ENCODE measurements at regions not wholly inside any gene's neighbourhood (a gene's known extent, or its start where the extent isn't known, plus 50 kb on each side); places are given as distances from the start of the nearest gene placed in this dataset.

- no peaks in the 10 kb centered on the region for H4K20me1 ChIP-seq (ENCODE audit: insufficient read depth, low read length, poor library complexity, severe bottlenecking)
These were observed 1340.8 kb downstream of the PCDH9 start for GRCh38 chr13:65889368-65889767.

GRCh38 chr13:65882810-65883209 is 1347.3 kb downstream of the PCDH9 start:
- H3K9ac ChIP-seq (ENCODE audit: low read depth, low read length, poor library complexity, severe bottlenecking), result no peak overlapping the region
- no peaks in the 10 kb centered on the region for H3K9me3 ChIP-seq (ENCODE audit: insufficient read depth, low read depth, low read length)
- H2AFZ ChIP-seq (ENCODE audit: low read length), result no peak overlapping the region
- no peaks in the 10 kb centered on the region for H4K20me1 ChIP-seq (ENCODE audit: insufficient read depth, low read length, poor library complexity, severe bottlenecking)
- H3K27me3 ChIP-seq (ENCODE audit: insufficient read depth, low read length, poor library complexity, severe bottlenecking), result no peaks in the 10 kb centered on the region
- H3K79me2 ChIP-seq (ENCODE audit: insufficient read depth, low read length), result no peaks in the 10 kb centered on the region
- H3K9me2 ChIP-seq (replicated peaks; ENCODE audit: low read depth, low read length), result no peaks in the 10 kb centered on the region
- H3K4me3 ChIP-seq (ENCODE audit: low read length, poor library complexity, severe bottlenecking), result no peak overlapping the region
- TF ChIP-seq CTCF (conservative IDR thresholded peaks at IDR 0.05; ENCODE audit: low read length) (no peak), EZH2phosphoT487 (IDR thresholded peaks at IDR 0.05; ENCODE audit: borderline replicate concordance) (no peak)
- no peak overlapping the region for H3K4me2 ChIP-seq (ENCODE audit: low read depth, low read length, poor library complexity, severe bottlenecking)
- no peaks in the 10 kb centered on the region for H3K36me3 ChIP-seq (ENCODE audit: insufficient read depth, low read length)
- no peaks in the 10 kb centered on the region for H3F3A ChIP-seq (ENCODE audit: low read depth)
- H3K4me1 ChIP-seq (ENCODE audit: insufficient read depth, low read length, poor library complexity, severe bottlenecking), result no peaks in the 10 kb centered on the region

More at GRCh38 chr13:65889368-65889767, 1340.8 kb downstream of the PCDH9 start:
- Histone ChIP-seq H3K79me2 (ENCODE audit: insufficient read depth, low read length) (no peaks in the 10 kb centered on the region), H3K27me3 (ENCODE audit: insufficient read depth, low read length, poor library complexity, severe bottlenecking) (no peaks in the 10 kb centered on the region), H3K9me2 (replicated peaks; ENCODE audit: low read depth, low read length) (no peaks in the 10 kb centered on the region), H3F3A (ENCODE audit: low read depth) (no peaks in the 10 kb centered on the region), H3K9ac (ENCODE audit: low read depth, low read length, poor library complexity, severe bottlenecking) (no peak overlapping the region), H3K4me3 (ENCODE audit: low read length, poor library complexity, severe bottlenecking) (no peak overlapping the region), H3K4me2 (ENCODE audit: low read depth, low read length, poor library complexity, severe bottlenecking) (no peak overlapping the region), H3K36me3 (ENCODE audit: insufficient read depth, low read length) (no peaks in the 10 kb centered on the region), H3K4me1 (ENCODE audit: insufficient read depth, low read length, poor library complexity, severe bottlenecking) (no peaks in the 10 kb centered on the region), H2AFZ (ENCODE audit: low read length) (no peak overlapping the region), H3K9me3 (ENCODE audit: insufficient read depth, low read depth, low read length) (no peaks in the 10 kb centered on the region)
- TF ChIP-seq EZH2phosphoT487 (IDR thresholded peaks at IDR 0.05; ENCODE audit: borderline replicate concordance), result no peak
- no peak for TF ChIP-seq CTCF (conservative IDR thresholded peaks at IDR 0.05; ENCODE audit: low read length)

GRCh38 chr13:65881561-65882155 is 1348.5 kb downstream of the PCDH9 start:
- no peaks in the 10 kb centered on the region for H3K9me3 ChIP-seq (ENCODE audit: insufficient read depth, low read depth, low read length)
- no peak overlapping the region for H3K9ac ChIP-seq (ENCODE audit: low read depth, low read length, poor library complexity, severe bottlenecking)
- H3K9me2 ChIP-seq (replicated peaks; ENCODE audit: low read depth, low read length), result no peaks in the 10 kb centered on the region
- no peaks in the 10 kb centered on the region for H3K36me3 ChIP-seq (ENCODE audit: insufficient read depth, low read length)
- no peaks in the 10 kb centered on the region for H3K27me3 ChIP-seq (ENCODE audit: insufficient read depth, low read length, poor library complexity, severe bottlenecking)
- TF ChIP-seq CTCF (conservative IDR thresholded peaks at IDR 0.05; ENCODE audit: low read length), result no peak
- H2AFZ ChIP-seq (ENCODE audit: low read length), result no peak overlapping the region
- H3F3A ChIP-seq (ENCODE audit: low read depth), result no peaks in the 10 kb centered on the region
- H3K79me2 ChIP-seq (ENCODE audit: insufficient read depth, low read length), result no peaks in the 10 kb centered on the region
- no peaks in the 10 kb centered on the region for H3K4me1 ChIP-seq (ENCODE audit: insufficient read depth, low read length, poor library complexity, severe bottlenecking)
- H3K4me2 ChIP-seq (ENCODE audit: low read depth, low read length, poor library complexity, severe bottlenecking), result no peak overlapping the region
- H4K20me1 ChIP-seq (ENCODE audit: insufficient read depth, low read length, poor library complexity, severe bottlenecking), result no peaks in the 10 kb centered on the region
- H3K4me3 ChIP-seq (ENCODE audit: low read length, poor library complexity, severe bottlenecking), result no peak overlapping the region

Data from Loucy (cell line).